Activated CD8-positive, alpha-beta memory T cell treated with anti-CD3 and anti-CD28 coated beads for 4 hours (primary cell): ENCODE measurements at regions not wholly inside any gene's neighbourhood (a gene's known extent, or its start where the extent isn't known, plus 50 kb on each side); places are given as distances from the start of the nearest gene placed in this dataset.
"Not testable (repeated sequence)": the region's sequence is repeated elsewhere in the genome, so short reads cannot be mapped to it uniquely, and the experiment has no call there.

Experiments
- DNase-seq, 2 donors: peaks; one replicate each; pipeline ENCODE4 v3.0.0-alpha.2; 2020; ENCODE audit warnings: low read depth in 2 of 2

DNA sequence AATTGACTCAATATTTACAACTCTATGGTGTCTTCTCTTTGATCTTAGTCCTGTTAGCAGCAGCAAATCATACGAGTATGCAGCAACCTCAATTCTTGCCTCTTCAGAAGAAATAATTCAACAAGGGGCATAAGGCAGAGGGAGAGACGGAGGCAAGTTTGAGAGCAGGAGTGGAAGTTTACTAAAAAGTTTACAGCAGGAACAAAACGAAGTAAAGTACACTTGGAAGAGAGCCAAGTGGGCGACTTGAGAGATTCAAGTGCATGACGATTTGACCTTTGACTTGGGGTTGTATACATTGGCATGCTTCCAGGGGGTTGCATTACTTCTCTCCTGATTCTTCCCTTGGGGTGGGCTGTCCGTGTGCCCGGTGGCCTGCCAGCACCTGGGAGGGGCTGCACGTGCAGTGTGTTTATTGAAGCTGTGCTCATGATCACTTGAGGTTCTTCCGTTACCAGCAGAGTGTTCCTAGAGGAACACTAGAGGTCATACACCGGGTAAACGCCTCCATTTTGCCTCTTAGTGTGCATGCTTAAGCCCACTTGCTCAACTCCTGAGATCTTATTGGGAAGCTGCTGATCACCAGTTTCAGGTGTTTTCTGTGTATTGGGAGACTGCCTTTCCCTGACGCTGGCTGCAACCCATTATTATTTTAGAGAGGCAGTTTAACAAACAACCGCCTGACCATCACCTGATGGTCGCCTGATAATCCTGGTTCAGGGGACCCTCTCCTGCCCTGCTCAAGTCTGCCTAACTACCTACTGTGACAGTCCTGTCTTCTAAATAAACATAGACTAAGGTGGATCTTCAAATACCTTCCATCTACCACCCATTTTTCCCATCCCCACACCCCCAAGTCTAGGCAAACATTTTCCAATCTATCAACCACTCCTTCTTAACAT is 172.4 kb upstream of the MYLIP start:
- no peak for DNase-seq

- no peak for DNase-seq
These were observed 173.4 kb upstream of the MYLIP start for GRCh38 chr6:15955484-15955883.

- DNase-seq = no peak
These were observed 175.6 kb upstream of the MYLIP start for GRCh38 chr6:15953152-15953880.

- DNase-seq = no peak
These were observed 176.4 kb upstream of the MYLIP start for GRCh38 chr6:15952231-15953151.

- DNase-seq = no peak
These were observed 177.8 kb upstream of the MYLIP start for GRCh38 chr6:15950962-15951569.

DNA sequence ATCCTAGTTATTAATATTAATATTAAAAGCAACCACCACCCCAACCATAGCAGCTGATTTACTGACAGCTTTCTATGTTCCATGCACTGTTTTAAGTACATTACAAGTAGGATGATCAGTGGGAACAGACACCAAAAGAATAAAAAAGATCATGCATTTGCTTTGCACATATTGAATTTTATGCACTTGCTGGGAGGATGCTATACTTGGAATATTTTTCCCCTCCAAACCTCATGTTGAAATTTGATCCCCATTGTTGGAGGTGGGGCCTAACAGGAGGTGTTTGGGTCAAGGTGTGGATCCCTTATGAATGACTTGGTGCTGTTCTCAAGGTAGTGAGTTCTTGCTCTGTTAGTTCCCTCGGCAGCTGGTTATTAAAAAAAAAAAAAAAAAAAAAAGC is 178.9 kb upstream of the MYLIP start:
- no peak for DNase-seq

DNA sequence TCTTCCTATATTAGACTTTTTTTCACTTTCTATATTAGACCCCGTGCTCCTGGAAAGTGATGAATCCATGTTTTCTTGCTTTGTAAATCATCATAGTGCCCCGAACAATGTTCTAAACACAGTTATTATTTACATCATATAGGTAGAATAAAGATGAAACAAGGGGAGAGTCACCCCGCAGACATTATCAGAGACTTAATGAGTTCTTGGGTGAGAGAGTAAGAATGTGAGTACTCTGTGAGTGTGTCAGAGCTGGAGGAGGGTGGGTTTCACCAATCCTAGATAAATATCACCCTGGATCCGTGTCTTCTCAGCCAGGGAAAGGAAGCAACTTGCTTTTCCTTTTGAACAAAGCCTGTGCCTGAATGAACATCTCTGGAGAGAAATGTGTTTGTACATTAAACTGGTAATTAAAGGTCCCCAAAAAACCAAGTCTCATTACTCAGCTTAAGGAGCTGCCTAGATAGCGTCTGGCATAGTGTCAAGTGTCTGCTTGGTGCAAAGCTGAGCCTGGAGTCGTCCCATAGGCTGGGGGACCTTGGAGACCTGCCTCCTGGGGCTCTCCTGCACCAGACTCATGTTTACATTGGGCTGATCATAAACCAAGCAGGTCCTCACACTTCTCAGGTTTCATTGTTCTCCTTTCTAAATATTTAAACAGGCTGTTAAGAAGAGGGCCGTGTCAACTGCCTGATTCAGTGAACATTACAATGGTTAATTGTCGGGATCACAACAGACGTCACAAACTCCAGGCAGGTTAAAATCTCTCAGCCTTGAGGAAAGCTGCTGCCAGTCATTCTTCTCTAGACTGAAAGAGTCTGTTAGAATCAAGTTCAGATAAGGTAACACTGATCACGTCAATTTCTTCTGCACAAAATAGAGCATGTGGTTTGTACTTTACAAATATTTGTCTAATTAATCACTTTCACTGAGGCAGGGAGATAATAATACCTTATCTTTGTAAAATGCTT is 179.7 kb upstream of the MYLIP start:
- DNase-seq = no peak

DNA sequence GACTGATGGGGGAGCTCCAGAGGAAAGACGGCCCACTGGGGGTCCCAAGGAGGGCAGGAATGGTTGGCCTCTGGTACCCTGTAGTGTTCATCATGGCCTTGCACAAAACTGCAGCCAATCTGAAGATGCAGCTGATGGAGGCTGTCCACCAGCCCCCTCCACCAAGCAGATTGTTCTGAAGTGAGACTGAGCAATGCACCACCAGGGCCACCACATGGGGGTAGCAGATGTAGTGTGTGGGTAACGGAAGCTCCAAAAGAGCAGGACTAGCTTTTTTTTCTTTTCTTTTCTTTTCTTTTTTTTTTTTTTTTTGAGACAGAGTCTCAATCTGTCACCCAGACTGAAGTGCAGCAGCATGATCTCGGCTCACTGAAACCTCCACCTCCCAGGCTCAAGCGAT is 181.0 kb upstream of the MYLIP start:
- no peak for DNase-seq

GRCh38 chr6:15947436-15947835 is 181.4 kb upstream of the MYLIP start:
- no peak for DNase-seq

DNA sequence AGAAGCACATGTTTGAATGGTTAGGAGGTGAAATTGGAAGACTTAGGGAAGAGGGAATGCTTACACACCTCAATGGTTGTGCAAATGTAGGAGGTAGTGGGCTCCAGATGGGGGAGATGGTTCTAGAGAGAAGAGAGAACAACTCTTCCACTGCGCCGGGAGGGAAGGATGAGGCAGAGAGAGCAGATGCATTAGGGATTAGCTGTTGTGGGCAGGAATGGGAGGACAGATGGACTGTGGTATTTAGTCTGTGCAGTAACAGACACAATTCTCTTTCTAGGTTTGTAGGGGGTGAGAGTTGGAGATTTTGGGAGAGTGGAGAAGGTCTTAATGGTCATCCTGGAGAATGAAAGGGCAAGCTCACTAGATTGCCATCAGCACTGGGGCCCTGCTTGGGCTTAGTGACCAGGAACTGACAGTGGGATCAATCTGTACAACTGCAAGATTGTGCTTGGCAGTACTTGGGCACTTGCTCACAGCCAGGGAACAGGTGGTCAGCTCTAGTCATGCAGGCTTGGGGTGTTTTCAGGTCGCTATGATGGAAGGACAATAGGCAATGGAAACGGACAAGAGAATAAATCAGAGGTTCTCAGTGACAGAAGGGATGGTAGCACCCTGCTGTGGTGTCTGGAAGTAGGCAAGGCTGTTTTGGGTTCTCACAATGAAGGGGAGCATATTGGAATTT is 182.0 kb upstream of the MYLIP start:
- DNase-seq = no peak

GRCh38 chr6:15945593-15946159 is 183.2 kb upstream of the MYLIP start:
- no peak for DNase-seq

GRCh38 chr6:15943423-15943822 is 185.5 kb upstream of the MYLIP start:
- DNase-seq = no peak

DNA sequence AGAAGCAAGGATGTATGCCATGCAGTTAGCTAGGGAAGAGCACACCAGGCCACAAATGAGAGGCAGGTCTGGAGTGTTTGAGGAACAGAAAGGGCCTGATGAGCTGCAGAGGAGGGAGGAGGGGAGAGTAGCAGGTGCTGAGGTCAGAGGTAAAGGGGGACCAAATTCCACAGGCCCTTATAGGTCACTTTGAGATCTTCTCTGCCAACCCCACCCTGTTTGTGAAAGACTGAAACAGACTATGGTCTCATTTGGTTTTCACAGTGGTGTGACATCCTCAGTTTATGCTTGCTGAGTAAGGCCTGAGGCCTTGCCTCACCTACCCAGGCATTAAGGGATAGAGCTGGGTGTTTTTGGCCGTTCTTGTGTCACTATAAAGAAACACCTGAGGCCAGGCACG is 187.7 kb upstream of the MYLIP start:
- DNase-seq = no peak

DNA sequence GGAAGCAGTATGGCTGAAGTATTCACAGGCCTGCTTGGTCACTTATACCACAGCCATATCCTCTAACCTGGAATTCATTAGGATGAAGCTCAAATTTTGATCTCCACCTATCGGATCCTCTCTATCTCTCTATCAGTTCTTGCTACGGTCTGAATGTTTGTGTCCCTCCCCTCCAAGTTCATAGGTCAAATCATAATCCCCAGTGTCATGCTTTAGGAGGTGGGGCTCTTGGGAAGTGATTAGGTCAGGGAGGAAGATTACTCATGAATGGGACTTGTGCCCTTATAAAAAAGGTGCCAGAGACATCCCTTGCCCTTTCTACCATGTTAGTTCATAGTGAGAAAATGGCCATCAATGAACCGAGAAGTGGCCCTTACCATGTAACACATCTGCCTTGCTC is 190.8 kb upstream of the MYLIP start:
- no peak for DNase-seq

DNA sequence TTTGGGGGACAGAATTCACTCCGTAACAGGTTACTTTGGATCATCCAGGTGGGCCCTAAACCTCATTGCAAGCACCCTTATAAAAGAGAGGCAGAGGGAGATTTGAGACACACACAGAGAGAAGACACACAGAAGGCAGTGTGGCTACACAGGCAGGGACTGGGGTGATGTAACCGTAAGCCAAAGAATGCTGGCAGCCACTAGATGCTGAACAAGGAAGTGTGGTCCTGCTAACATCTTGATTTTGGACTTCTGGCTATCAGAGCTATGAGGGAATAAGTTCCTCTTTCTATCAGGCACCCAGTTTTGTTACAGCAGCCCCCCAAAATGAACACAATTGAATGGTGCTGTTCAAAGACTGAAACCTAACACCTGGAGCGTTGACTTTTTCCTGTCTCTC is 191.3 kb upstream of the MYLIP start:
- no peak for DNase-seq

- DNase-seq = no peak
These were observed 192.4 kb upstream of the MYLIP start for GRCh38 chr6:15936503-15936902.

DNA sequence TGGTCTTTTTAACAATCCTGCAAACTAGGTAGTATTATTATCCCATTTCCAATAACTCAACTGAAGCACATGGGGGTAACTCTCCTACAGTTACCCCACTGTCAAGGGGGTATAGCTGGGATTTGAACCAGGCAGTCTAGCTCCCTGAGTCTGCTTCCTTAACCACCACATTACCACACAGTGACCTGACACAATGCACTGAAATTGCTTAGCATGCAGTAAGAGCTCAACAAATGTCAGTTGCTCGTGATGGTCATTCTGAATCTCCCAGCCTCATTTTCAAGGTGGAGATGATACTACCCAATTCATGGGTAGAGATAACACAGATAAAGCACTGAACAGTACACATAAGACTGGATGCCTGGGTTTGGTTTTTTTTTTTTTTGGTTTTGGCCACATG is 193.2 kb upstream of the MYLIP start:
- DNase-seq = no peak

- DNase-seq = not testable (repeated sequence)
These were observed 197.2 kb upstream of the MYLIP start for GRCh38 chr6:15931697-15932096.

GRCh38 chr6:15930207-15930606 is 198.7 kb upstream of the MYLIP start:
- DNase-seq = no peak

- no peak for DNase-seq
These were observed 199.2 kb upstream of the MYLIP start for GRCh38 chr6:15929685-15930084.
